A172 (cell line): ENCODE measurements at regions not wholly inside any gene's neighbourhood (a gene's known extent, or its start where the extent isn't known, plus 50 kb on each side); places are given as distances from the start of the nearest gene placed in this dataset.

Experiments
- DNase-seq: peaks from one replicate; pipeline ENCODE4 v3.0.0-alpha.2; 2015; ENCODE audit warnings: low spot score

DNA sequence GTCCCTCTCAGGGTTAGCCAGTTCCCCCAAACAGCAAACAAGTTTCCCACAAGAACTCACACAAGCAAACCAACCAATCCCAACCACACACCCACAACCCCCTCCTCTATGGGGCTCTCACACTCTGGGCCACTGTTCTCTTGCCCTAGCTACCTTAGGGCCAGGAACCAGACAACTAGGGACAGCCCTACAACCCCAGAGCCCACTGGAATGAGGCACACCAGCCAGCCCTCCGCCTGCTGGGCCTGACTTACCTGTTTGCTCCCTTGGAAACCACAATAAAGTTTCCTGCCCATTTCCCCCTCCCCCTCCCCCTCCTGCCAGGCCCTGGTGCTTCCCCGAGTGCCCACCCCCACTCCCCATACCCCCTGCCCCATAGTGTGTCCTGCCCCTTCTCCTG, 132.6 kb downstream of the WDR11 start:
- DNase-seq = no peak

DNA sequence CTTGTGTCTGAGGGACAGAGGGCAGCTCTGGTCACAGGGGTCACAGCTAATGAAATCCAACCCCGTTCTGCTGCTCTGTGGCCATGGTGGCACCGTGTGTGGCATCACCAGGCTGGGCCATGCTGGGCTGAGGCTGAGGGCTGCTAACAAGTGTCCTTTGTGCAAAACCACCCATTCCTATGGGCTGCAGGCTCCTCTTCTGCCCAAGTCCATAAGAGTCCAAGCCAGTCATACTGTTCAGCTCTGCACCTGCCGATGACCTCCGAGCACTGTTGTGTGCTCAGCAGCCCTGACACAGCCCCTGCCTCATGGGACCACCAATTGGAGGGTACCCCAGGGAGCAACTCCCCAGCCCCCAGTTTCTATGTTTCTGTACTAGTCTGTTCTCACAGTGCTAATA, 133.1 kb downstream of the WDR11 start:
- DNase-seq = no peak

DNA sequence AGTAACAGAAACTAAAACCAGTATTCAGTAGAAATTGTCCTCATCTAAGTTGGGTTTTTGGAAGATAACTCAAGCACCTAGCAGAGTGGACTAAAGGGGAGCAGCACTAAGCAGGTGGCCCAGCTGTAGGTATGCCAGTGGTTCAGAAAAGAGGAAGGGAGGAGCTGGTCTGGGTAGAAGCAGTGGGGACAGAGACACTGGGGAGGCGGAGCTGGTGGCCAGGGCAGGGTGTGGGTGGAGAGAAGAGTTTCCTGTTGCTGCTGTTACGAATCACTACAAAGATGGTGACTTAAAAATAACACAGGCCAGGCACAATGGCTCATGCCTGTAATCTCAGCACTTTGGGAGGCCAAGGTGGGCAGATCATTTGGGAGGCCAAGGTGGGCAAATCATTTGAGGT, 136.2 kb downstream of the WDR11 start:
- DNase-seq = no peak

DNA sequence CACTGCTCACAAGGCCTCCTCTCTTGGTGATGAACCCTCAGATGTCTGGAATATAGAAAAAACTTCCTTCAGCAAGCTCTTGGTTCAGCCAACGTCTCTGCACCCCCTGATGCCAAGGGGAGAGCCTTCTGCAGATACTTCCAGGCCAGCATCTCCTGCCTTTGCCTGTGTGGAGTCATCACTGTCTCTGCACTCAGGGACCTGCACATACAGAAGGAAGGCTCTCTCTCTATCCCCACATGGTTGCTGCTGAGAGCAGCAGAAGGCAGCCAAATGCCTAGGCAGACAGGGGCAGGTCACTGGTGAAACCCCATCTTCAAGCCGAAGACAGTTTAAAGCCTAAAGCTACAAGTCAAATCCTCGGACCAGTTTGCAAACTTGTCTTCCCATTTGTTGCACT, 137.6 kb downstream of the WDR11 start:
- no peak for DNase-seq

DNA sequence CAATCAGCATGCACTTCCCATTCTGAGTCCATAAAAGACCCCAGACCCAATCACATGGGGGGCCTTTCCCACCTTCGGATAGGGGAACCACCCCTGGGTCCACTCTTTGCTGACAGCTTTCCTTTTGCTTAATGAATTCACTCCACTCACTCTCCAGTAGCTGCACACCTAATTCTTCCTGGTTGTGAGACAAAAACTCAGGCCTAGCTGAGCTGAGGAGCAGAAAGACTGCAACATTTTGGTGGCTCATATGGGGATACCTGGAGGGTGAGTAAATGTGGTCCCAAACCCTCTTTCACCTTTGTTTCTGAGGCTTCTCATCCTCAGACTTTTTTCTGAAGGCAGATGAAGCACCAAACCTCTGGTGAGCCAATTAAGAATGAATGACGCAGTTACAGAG, 138.1 kb downstream of the WDR11 start:
- DNase-seq = no peak

DNA sequence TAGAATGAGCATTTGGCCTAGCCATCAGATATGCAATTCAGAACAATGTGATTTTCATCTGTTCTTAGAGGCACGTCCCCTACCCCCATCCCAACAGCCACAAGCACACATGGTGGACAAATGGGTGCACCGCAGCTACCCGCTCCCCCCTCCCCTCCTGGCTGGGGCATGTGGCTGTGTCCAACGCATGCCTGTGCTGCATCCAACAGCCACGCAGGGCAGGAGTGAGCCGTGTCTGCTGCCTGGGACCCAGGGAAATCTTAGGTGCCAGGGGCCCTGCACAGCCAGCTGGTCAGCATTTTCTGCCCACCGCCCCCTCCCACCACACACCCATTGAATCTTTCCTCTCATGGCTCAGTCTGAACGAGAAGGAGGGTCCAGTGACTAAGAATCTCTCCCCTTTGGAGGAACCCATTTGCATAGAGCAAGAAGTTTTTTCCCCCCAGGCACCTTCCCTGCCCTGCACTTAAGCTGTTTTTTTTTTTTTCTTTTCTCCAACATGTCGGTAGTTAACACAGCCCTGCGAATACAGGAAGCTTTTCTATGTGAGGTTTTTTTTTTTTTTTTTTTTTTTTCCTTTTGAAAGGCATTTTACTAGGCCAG, 138.9 kb downstream of the WDR11 start:
- DNase-seq = no peak

DNA sequence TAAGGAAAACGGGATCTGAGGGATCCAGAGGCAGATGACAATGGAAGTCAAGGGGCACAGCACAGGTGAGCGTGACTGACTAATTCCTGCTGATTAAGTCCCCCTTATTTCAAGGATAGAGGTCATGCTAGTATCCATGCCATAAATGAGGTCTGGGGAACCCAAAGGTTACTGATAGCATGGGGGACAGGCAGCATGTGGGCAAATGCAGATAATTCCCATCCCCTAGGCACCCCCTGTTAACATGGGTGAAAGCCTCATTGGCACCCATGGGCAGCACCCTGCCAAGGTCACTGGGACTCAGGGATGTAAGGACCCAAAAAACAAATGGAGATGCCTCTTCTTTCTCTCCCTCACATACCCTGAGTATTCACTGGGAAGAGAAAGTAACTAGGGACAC, 139.7 kb downstream of the WDR11 start:
- DNase-seq = no peak

DNA sequence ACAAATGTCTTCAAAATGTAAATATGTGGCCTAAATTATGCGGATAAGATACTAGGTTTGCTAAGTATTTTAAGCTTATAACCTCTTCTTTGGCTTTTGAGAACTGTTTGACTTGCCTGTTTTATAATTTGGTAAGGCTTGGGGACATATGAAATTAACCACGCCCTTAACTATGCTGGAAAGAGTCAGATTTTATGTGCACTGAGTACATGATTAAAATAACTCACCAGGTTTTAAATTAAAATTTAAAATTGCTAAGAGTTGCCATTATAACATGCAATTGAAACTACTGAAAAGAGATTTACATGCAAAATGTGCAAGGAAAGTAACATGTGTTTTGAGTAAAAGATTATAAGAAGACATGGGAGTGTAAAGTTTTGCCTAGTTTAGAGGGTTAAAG, 141.9 kb downstream of the WDR11 start:
- DNase-seq = no peak

DNA sequence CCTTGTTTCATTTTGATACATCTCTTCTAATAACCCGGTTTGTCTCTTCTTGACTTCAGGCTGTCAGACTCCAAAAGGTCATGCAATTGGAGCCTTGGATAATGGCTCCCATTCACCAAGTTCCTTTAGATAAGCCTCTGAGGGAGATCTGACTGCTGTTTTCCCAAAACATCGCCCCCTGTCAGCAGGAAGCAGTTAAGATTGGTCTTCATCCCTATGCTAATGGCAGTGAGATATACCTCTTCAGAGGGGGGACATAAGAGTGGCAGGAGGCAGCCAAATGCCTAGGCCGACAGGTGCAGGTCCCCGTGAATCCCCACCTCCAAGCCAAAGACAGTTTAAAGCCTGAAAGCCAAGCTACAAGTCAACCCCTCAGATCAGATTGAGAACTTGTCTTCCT, 144.6 kb downstream of the WDR11 start:
- no peak for DNase-seq

DNA sequence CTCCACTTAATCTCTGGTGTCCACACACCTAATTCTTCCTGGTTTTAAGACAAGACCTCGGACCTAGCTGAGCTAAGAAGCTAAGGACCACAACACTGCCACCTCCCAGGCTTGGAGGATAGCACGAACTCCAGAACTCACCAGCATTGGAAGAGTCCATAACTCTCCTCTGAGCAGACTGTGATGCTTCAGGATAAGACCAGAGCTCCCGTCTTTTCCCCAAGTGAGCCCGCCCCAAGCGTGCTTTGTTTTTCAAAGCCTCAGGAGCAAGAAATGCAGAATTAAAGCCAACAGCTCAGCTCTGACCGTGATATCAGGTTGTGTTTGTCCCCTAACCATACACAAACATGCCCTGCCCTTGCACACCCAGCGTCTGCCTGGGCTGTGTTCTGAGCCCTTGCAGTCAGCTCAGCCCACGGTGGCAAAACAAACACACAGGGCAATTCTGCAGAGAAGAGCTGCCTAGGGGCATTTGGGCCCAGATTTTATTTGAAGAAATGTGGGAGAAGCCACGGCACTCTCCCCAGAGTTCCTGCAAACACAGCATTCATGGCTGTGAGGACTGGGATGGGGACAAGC, 145.4 kb downstream of the WDR11 start:
- no peak for DNase-seq

DNA sequence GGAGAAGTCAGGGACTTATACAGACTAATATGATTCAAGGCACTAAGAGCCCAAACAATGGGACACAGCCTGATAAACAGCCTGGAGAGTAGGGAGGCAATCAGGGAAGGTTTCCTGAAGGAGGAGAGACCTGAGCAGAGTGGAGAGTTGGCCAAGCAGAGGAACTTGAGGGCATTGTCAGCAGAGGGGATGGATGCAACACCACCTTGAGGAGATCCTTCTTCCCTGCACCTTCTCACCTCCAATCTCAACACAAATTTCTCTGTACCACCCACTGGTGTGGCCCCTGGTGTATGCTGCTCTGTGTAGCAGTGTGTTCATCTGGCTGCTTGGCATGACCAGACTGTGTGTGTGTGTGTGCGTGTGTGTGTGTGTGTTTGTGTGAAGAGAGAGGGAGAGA, 146.2 kb downstream of the WDR11 start:
- no peak for DNase-seq

DNA sequence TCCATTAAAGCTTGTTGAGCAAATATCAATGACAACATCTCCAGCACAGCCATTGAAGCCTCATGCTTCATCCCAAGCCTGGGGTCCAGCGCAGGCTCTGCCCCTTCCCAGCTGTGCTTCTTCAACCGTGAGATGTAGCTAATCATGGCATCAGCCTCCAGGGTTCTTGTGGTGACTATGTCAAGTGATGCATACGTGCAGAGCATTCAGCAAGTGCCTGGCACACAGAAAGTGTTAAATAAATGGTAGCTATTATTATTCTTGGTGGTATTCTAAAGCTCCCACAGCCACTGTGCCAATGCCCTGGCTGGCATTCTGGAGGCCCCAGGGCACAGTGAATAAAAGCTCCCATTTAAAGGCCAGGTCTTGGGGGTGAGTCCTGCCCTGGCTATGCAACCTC, 146.6 kb downstream of the WDR11 start:
- DNase-seq = no peak

DNA sequence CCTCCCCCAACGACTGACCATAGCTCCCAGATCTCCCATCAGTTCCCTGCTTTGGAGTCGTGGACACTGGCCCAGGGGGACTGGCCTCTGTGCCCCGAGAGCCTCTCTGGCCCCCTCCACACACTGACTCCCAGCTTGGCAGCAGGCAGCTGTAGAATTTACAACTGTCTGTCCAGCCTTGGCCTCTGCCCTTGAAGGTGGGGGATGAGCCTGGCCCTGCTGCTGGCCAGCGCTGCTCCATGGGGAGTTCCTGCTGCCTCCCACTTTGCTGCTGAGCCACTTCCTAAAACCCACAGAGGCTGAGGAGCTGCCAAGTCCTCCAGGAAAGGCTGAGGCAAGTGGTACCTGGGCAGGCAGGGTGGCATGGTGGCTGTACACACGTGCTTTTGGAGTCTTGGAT, 147.1 kb downstream of the WDR11 start:
- DNase-seq = no peak

DNA sequence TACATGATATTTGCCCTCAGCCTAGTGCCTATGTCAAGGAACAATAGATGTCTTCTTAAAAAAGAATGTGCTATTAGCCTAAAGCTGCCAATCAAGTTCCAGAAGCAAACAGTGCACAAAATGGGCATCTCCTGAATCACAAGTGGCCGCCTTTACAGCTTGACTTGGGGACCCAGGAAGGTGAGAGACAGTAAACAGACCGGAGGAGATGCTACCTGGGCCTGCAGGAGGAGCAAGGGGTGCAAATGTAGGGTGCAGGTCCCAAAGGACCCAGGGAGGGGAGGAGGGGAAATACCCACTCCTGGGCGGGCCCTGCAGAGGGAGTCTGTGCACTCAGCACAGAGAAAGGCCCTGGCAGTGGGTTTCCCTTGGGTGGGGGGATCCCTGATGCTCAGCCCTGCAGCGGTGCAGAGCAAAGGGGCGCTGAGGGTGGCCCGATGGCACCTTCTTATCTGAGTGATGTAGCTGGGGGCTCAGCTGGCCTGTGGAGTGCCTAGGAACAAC, 147.7 kb downstream of the WDR11 start:
- no peak for DNase-seq

DNA sequence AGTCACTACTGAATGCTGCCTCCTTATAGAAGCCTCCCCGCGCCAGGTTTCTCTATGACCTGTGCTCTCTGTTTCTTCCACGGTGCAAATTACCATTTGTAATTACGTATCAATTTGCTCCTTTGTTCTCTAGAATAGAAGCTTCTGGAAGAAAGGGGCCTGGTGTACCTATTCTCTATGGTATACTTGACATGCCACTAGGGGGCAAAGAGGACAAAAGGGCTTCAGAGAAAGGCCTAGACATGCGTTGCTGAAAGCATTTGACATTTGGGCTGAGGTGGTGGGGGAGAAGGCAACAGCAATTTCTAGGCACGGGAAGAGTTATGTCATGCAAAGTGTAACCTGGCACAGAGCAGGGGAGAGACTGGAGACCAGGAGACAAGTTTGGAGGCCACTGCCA, 148.7 kb downstream of the WDR11 start:
- no peak for DNase-seq

DNA sequence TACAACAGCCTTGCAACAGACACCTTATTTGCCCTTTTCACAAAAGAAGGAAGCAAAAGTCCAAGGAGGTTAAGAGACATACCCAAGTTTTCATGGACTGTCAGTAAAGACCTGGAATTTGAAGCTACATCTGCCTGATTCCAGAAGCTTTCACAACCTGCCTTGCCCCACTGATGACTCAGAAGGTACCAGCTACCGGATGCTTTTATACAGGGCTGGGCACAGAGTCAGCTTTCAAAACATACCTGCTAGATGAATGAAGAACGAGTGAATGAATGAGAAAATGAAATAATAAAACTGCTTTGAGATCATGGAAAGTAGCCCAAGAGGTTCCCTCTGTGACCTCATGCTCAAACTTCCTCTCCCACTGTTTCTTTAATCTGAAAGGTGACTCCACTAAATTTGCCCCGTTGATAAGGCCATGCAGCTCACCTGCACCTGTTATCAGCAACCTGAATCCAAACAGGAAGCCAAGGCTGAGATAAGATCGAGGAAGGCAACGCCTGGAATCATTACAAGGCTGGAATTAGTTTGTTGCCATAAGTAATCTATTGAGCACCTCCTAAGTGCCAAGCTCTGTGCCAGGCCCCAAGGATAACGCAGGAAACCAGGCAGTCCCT, 151.5 kb downstream of the WDR11 start:
- DNase-seq = no peak

DNA sequence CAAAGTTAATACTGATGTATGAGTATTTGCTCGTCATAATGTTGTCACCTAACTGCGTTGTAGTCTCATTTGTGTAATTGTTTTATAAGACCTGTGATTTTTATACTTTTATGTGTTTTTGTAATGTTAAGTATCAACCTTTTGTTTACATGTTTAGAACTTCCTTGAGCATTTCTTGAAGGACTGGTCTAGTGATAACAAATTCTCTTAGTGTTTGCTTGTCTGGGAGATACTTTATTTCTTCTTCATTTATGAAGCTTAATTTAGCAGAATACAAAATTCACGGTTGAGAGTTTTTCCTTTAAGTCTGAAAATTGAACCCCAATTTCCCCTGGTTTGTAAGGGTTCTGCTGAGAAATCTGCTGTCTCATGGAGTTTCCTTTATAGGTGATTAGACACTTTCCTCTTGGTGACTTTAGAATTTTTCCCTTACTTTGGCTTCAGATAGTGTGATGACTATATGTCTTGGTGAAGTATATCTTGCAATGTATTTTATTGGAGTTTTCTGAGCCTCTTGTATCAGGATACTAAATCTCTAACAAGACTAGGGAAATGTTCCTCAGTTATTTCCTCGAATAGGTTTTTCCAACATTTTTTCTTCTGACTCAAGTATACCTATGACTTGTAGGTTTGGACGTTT, 154.9 kb downstream of the WDR11 start:
- DNase-seq = no peak

DNA sequence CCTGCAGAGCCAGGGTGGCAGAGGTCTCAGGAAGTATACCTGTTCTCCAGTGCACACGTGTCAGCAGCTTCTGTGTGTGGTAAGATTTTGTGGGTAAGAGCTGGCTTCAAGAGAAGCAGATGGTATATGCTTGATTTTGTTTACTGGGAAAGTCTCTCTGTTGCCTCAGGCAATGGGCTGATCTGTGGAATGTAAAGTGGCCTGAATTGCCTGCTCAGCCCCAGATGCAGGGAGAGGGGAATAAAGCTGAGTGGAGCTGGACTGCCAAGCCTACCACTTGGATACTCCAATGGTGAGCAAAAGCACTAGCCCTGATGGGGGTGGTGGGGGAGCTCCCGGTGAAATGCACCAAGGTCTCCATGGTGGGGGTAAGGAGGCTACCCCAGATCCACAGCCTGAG, 156.1 kb downstream of the WDR11 start:
- no peak for DNase-seq

DNA sequence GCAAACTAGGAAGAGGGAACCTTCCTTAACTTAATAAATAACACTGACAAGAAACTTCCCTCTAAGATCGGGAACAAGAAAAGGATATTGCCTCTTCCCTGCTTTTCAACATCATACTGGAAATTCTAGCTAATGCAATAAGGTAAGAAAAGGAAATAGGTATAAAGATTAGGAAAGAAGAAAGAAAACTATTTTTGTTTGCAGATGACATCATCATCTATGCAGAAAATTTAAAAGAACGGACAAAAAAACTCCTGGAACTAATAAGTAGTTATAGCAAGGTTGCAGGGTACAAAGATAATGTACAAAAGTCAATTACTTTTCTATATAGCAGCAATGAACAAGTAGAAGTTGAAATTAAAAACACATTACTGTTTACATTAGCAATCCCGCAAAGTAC, 164.8 kb downstream of the WDR11 start:
- no peak for DNase-seq

DNA sequence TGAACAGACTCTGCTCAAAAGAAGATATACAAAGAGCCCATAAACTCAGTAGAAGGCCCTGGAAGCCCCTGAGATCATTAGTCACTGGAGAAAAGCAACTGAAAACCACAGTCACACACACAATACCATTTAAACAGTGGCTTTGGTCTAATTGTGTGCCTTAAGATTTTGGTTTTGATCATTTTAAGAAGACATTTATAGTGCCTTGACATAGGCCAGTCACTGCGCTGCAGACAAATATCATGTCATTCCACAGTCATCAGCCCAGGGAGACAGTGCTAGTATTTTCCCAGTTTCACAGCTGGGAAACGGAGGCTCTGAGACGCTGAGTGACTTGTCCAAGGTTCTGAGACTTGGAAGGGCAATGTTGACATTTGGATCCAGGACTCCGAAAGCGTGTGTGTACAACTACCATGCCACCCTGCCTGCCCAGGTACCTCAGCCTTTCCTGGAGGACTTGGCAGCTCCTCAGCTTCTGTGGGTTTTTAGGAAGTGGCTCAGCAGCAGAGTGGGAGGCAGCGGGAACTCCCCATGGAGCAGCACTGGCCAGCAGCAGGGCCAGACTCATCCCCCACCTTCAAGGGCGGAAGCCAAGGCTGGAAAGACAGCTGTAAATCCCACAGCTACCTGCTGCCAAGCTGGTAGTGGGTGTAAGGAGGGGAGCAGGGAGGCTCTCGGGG, 173.9 kb downstream of the WDR11 start:
- DNase-seq = no peak

DNA sequence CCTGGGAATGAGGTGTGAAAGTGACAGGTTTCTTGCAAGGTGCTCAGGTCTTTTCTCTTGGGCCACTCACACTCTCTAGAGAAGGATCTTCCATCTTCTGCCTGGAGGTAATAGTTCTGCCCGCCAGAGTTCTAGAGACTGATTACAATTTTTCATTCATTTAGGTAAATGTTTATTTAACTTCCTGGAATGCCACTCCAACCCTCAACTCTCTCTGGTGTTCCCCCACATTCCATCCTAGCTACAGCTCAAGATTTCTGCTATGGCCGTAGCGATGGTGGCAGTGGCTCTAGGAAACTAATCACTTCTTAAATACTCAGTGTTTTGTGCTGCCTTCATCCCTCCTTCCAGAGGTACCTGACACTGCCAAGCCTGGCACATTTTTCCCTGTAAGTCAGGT, 174.6 kb downstream of the WDR11 start:
- DNase-seq = no peak

DNA sequence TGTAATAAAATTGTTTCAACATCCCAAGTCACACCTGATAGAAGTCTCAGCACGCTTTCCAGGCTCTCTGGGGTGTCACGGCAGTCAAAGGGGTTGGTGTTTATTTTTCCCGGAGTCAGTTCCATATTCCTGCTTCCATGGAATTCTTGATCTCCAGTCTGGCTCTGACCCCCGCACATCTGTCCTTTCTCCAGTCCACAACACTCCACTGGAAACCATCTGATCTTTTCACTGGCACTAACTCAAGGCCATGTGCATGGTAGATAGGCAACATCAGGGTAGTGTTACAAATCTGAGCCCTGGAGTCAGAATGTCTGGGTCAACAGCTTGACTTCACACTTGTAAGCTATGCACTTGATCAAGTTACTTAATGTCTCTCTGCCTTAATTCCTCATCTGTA, 176.2 kb downstream of the WDR11 start:
- no peak for DNase-seq

DNA sequence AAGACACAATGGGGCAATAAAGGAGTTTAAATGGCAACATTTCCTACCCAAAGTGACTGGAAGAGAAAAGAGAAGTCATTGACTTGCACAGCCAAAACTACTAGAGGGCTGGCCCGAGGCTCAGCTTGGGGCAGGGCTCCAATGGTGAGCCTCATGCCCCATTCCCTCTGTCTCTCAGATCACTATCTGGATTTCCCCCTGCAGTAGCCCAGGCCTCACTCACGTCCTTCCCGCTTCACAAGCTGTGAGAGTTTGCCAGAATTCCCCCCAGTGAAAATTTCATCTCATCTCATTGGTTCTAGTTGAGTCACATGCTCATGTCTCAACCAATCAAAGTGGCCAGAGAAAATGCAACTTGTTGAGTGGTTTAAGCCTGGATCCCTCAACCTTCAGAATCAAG, 181.3 kb downstream of the WDR11 start:
- DNase-seq = no peak
